DND-41 (cell line): ENCODE measurements at regions not wholly inside any gene's neighbourhood (a gene's known extent, or its start where the extent isn't known, plus 50 kb on each side); places are given as distances from the start of the nearest gene placed in this dataset.

Experiments
- ATAC-seq: fragments of 200-7000 bp; cut with Tn5 transposase; 3 replicates; pipeline ENCODE4 v1.9.1; 2021; ENCODE audit warnings: low read depth; ENCODE audit not compliant: insufficient read depth
- DNase-seq: peaks from one replicate; pipeline ENCODE4 v3.0.0-alpha.2; 2020
- H2AFZ ChIP-seq: 2 replicates; pipeline ENCODE4 v1.6.0; 2012; ENCODE audit warnings: low read depth, low read length
- H3K27ac ChIP-seq: 2 replicates; pipeline ENCODE4 v1.5.1; 2012; ENCODE audit warnings: low read length, inconsistent platforms
- H3K27me3 ChIP-seq: fragments of 200-600 bp; sonication (generic); 2 replicates; pipeline ENCODE4 v1.6.0; 2012; ENCODE audit warnings: low read length, mild to moderate bottlenecking, inconsistent platforms; ENCODE audit not compliant: insufficient read depth, poor library complexity
- H3K36me3 ChIP-seq: 2 replicates; pipeline ENCODE4 v1.5.1; 2012; ENCODE audit warnings: low read length, inconsistent platforms; ENCODE audit not compliant: insufficient read depth
- H3K4me1 ChIP-seq: 2 replicates; pipeline ENCODE4 v1.5.1; 2012; ENCODE audit warnings: mild to moderate bottlenecking, low read length; ENCODE audit not compliant: insufficient read depth
- H3K4me2 ChIP-seq: 2 replicates; pipeline ENCODE4 v1.6.0; 2012; ENCODE audit warnings: mild to moderate bottlenecking, moderate library complexity, low read length, inconsistent platforms; ENCODE audit not compliant: insufficient read depth
- H3K4me3 ChIP-seq, 2 experiments: fragments of 200-600 bp in 1 of 2; shearing (Covaris generic) in 1 of 2; 2 replicates each; pipeline ENCODE4 v1.5.1; 2012 to 2016; ENCODE audit warnings: inconsistent platforms in 2 of 2, low read length in 2 of 2, mild to moderate bottlenecking in 2 of 2, low read depth in 1 of 2, moderate library complexity in 1 of 2
- H3K79me2 ChIP-seq: 2 replicates; pipeline ENCODE4 v1.6.0; 2012; ENCODE audit warnings: low read length, inconsistent platforms; ENCODE audit not compliant: insufficient read depth
- H3K9ac ChIP-seq: 2 replicates; pipeline ENCODE4 v1.6.0; 2012; ENCODE audit warnings: low read depth, mild to moderate bottlenecking, inconsistent platforms, low read length, moderate library complexity
- H3K9me3 ChIP-seq: 2 replicates; pipeline ENCODE4 v1.5.1; 2012; ENCODE audit warnings: low read length, moderate library complexity, mild to moderate bottlenecking, inconsistent platforms; ENCODE audit not compliant: insufficient read depth, severe bottlenecking
- H4K20me1 ChIP-seq: 2 replicates; pipeline ENCODE4 v1.6.0; 2012; ENCODE audit warnings: low read length; ENCODE audit not compliant: insufficient read depth
- EZH2 ChIP-seq: IDR thresholded peaks from 3 replicates; pipeline ENCODE4 v1.6.1; 2012; ENCODE audit warnings: borderline replicate concordance, low read depth, mild to moderate bottlenecking, moderate library complexity, low read length, inconsistent platforms; ENCODE audit not compliant: severe bottlenecking
- TF ChIP-seq, protein P1 (sequence below): IDR thresholded peaks from 2 replicates; pipeline ENCODE4 v1.5.1; 2012; ENCODE audit warnings: borderline replicate concordance, low read length, moderate library complexity, mild to moderate bottlenecking; ENCODE audit not compliant: poor library complexity, severe bottlenecking; ENCODE audit errors: extremely low read depth

DNA sequence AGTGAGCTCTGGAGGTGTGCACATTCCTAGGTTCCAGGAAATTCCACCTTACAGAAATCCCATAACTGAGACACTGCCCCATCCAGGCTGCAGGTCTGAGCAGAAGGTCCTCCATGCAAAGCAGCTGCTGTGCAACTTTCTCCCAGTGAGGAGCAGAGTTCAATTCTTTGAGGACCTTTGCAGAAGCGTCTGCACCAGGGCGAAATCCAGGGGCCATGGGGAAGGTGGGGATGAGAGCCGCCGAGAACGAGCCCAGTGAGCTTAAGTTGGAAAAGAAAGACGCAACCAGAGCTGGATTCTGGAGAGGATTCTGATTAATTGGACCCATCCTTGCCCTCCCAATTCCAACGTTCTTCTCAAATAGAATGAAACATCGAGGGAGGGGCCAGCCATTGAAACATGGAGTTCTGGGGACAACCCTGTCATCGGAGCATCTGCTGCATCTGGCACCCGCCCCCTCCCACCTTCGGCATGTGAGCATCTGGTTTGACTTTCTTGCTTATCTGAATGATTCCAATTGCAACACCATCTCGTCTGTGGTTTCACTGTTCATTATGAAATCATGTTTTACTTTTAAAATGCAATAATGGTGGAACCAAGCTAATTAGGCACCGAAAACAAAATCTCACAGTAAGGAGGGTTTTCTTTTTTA is 190.6 kb upstream of the FOXF1 start:
- H4K20me1 ChIP-seq = no peaks in the 10 kb centered on the region
- H3K27ac ChIP-seq = no peak overlapping the region
- no peak overlapping the region for H3K9ac ChIP-seq
- H3K4me2 ChIP-seq = no peak overlapping the region
- peaks cover 2% of the 10 kb centered on the region for H3K27me3 ChIP-seq
- H3K36me3 ChIP-seq = no peaks in the 10 kb centered on the region
- no peaks in the 10 kb centered on the region for H3K79me2 ChIP-seq
- H3K9me3 ChIP-seq = no peaks in the 10 kb centered on the region
- no peak overlapping the region for H2AFZ ChIP-seq
- 0 out of 3 replicates have a peak, but pooled peaks have one; percentile 29 for ATAC-seq
- no peaks in the 10 kb centered on the region for H3K4me1 ChIP-seq
- H3K4me3 ChIP-seq = no peak overlapping the region
- DNase-seq = no peak
- TF ChIP-seq, protein P1, sequence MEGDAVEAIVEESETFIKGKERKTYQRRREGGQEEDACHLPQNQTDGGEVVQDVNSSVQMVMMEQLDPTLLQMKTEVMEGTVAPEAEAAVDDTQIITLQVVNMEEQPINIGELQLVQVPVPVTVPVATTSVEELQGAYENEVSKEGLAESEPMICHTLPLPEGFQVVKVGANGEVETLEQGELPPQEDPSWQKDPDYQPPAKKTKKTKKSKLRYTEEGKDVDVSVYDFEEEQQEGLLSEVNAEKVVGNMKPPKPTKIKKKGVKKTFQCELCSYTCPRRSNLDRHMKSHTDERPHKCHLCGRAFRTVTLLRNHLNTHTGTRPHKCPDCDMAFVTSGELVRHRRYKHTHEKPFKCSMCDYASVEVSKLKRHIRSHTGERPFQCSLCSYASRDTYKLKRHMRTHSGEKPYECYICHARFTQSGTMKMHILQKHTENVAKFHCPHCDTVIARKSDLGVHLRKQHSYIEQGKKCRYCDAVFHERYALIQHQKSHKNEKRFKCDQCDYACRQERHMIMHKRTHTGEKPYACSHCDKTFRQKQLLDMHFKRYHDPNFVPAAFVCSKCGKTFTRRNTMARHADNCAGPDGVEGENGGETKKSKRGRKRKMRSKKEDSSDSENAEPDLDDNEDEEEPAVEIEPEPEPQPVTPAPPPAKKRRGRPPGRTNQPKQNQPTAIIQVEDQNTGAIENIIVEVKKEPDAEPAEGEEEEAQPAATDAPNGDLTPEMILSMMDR = no peak
- no peak for TF ChIP-seq EZH2

DNA sequence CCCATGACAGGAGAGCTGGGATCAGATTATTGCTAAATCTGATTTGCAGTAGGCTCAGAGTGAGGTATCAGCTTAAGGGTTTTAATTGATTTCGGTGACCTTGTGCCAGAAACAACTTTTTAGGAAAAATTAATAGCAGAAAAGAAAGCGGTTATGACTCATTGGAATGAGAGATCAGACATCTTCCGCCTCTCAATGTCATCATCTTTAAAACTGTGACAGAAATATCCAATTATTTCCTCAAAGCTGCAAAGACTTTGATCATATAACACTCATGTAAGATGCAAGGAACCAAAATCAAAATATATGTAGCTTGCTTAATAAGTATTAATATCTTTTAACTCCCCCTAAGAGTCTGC is 190.1 kb upstream of the FOXF1 start:
- Histone ChIP-seq H3K27ac (no peak overlapping the region), H2AFZ (no peak overlapping the region), H3K4me2 (no peak overlapping the region), H3K27me3 (peaks cover 2% of the 10 kb centered on the region), H3K4me3 (no peak overlapping the region), H3K79me2 (no peaks in the 10 kb centered on the region), H3K9ac (no peak overlapping the region), H4K20me1 (no peaks in the 10 kb centered on the region), H3K9me3 (no peaks in the 10 kb centered on the region), H3K36me3 (no peaks in the 10 kb centered on the region), H3K4me1 (no peaks in the 10 kb centered on the region)
- TF ChIP-seq, protein P1 = no peak
- no peak for TF ChIP-seq EZH2
- no peak for DNase-seq
- ATAC-seq = no peak

DNA sequence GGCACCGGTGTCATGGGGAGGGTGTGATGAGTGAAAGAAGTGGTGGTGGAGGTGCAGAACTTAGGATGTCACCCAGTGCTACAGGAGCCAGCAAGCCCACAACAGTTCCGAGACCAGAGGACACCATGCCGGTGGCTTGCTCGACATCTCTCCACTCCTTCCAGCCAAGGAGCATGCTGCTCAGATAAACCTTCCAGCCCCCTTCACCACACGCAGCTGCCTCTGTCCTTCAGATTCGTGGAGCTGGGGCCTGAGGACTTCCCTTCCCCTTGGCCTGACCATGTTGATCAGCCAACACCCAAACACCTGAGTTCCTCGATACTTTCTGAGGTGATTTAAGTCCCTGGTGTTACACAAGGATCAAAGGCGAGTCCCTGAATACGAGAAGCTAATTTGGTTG is 188.8 kb upstream of the FOXF1 start:
- Histone ChIP-seq H3K9ac (no peak overlapping the region), H4K20me1 (0 out of 2 replicates have a peak, but pooled peaks cover 2% of the 10 kb centered on the region), H2AFZ (no peak overlapping the region), H3K27ac (no peak overlapping the region), H3K4me1 (no peaks in the 10 kb centered on the region), H3K36me3 (no peaks in the 10 kb centered on the region), H3K27me3 (peaks cover 2% of the 10 kb centered on the region), H3K9me3 (no peaks in the 10 kb centered on the region), H3K4me2 (no peak overlapping the region), H3K4me3 (no peak overlapping the region), H3K79me2 (no peaks in the 10 kb centered on the region)
- DNase-seq = no peak
- TF ChIP-seq EZH2 = no peak
- TF ChIP-seq, protein P1 = no peak
- ATAC-seq = no peak

DNA sequence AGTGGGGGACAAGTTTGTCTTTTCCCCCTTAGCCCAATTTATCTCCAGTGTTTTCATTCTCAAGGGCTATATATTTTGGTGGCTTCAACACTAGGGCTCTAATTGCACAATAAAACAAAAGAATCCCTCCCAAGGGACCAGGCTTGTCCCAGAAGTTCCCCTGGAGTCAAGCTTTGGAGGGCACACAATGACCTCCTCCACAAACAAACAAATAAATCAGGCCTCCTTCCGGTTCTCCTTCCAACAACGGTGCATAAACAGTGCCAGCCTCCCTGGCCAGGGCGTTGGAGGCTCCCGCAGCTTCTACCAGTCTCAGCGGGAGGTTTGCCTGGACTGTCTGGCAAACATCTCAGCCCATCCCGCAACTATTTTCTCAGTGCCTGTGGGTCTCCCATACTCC is 188.0 kb upstream of the FOXF1 start:
- Histone ChIP-seq H3K4me3 (no peak overlapping the region), H3K9me3 (no peaks in the 10 kb centered on the region), H3K79me2 (no peaks in the 10 kb centered on the region), H4K20me1 (0 out of 2 replicates have a peak, but pooled peaks cover 2% of the 10 kb centered on the region), H3K4me1 (no peaks in the 10 kb centered on the region), H3K4me2 (no peak overlapping the region), H3K27me3 (peaks cover 2% of the 10 kb centered on the region), H2AFZ (no peak overlapping the region), H3K9ac (no peak overlapping the region), H3K27ac (no peak overlapping the region), H3K36me3 (no peaks in the 10 kb centered on the region)
- ATAC-seq = no peak
- no peak for DNase-seq
- TF ChIP-seq, protein P1 = no peak
- no peak for TF ChIP-seq EZH2
